Mucosa of rectum (tissue), 2 donors: ENCODE measurements at regions not wholly inside any gene's neighbourhood (a gene's known extent, or its start where the extent isn't known, plus 50 kb on each side); places are given as distances from the start of the nearest gene placed in this dataset.

Source experiments
- H3K27ac ChIP-seq, 2 donors: one replicate each; pipeline ENCODE4 v1.7.0; 2013; ENCODE audit warnings: inconsistent platforms in 2 of 2, low read depth in 2 of 2, low read length in 2 of 2
- H3K27me3 ChIP-seq, 2 donors: one replicate each; pipeline ENCODE4 v1.7.0; 2013; ENCODE audit warnings: low read length in 2 of 2; ENCODE audit not compliant: control insufficient read depth in 2 of 2, insufficient read depth in 2 of 2
- H3K36me3 ChIP-seq, 2 donors: one replicate each; pipeline ENCODE4 v1.7.0; 2013; ENCODE audit warnings: low read length in 2 of 2; ENCODE audit not compliant: control insufficient read depth in 2 of 2, insufficient read depth in 2 of 2
- H3K4me1 ChIP-seq, 2 donors: one replicate each; pipeline ENCODE4 v1.7.0; 2013; ENCODE audit warnings: low read length in 2 of 2, mild to moderate bottlenecking in 1 of 2; ENCODE audit not compliant: control insufficient read depth in 2 of 2, insufficient read depth in 2 of 2
- H3K4me3 ChIP-seq, 2 donors: one replicate each; pipeline ENCODE4 v1.7.0; 2013; ENCODE audit warnings: low read length in 2 of 2
- H3K9ac ChIP-seq, 2 donors: one replicate each; pipeline ENCODE4 v1.7.0; 2013; ENCODE audit warnings: low read length in 2 of 2, low read depth in 1 of 2, mild to moderate bottlenecking in 1 of 2
- H3K9me3 ChIP-seq, 2 donors: one replicate each; pipeline ENCODE4 v1.7.0; 2013; ENCODE audit warnings: low read length in 2 of 2; ENCODE audit not compliant: control insufficient read depth in 2 of 2
- donor health status: healthy.
- donor health status: Normal muscosa, but diverticular disease.

GRCh38 chr11:112874980-112875379 lies 86.2 kb upstream of the NCAM1 start:
- Histone ChIP-seq H3K9ac (no peak overlapping the region), H3K4me3 (no peak overlapping the region), H3K4me1 (no peaks in the 10 kb centered on the region), H3K27me3 (no peaks in the 10 kb centered on the region), H3K36me3 (no peaks in the 10 kb centered on the region), H3K27ac (no peak overlapping the region), H3K9me3 (no peaks in the 10 kb centered on the region)

- Histone ChIP-seq H3K4me1 (peaks cover 2 to 3% of the 10 kb centered on the region in 2 donors), H3K9ac (no peak overlapping the region), H3K27me3 (no peaks in the 10 kb centered on the region), H3K4me3 (no peak overlapping the region), H3K36me3 (no peaks in the 10 kb centered on the region), H3K27ac (no peak overlapping the region), H3K9me3 (no peaks in the 10 kb centered on the region)
These were observed 83.6 kb upstream of the NCAM1 start for GRCh38 chr11:112877581-112877980.

- H3K9ac ChIP-seq: no peak overlapping the region
- H3K4me1 ChIP-seq: peaks cover 2 to 3% of the 10 kb centered on the region in 2 donors
These were observed 83.1 kb upstream of the NCAM1 start for GRCh38 chr11:112878033-112878601.

GRCh38 chr11:112880495-112880894 lies 80.7 kb upstream of the NCAM1 start:
- Histone ChIP-seq H3K9ac (no peak overlapping the region), H3K4me3 (no peak overlapping the region), H3K4me1 (peaks cover 2 to 3% of the 10 kb centered on the region in 2 donors), H3K27ac (no peak overlapping the region), H3K9me3 (no peaks in the 10 kb centered on the region), H3K36me3 (no peaks in the 10 kb centered on the region), H3K27me3 (no peaks in the 10 kb centered on the region)

More at GRCh38 chr11:112878033-112878601, 83.1 kb upstream of the NCAM1 start:
- no peaks in the 10 kb centered on the region for H3K9me3 ChIP-seq
- no peak overlapping the region for H3K27ac ChIP-seq
- no peaks in the 10 kb centered on the region for H3K36me3 ChIP-seq
- no peak overlapping the region for H3K4me3 ChIP-seq
- no peaks in the 10 kb centered on the region for H3K27me3 ChIP-seq

- peaks cover 2 to 3% of the 10 kb centered on the region in 2 donors for H3K4me1 ChIP-seq
- no peak overlapping the region for H3K27ac ChIP-seq
- H3K36me3 ChIP-seq: no peaks in the 10 kb centered on the region
- H3K9me3 ChIP-seq: no peaks in the 10 kb centered on the region
- no peak overlapping the region for H3K9ac ChIP-seq
- H3K27me3 ChIP-seq: no peaks in the 10 kb centered on the region
- H3K4me3 ChIP-seq: peak overlapping the region; percentile 28 to 38
These were observed 79.8 kb upstream of the NCAM1 start for GRCh38 chr11:112881461-112881860.

- H3K4me1 ChIP-seq: peaks cover 2 to 3% of the 10 kb centered on the region in 2 donors
- no peaks in the 10 kb centered on the region for H3K36me3 ChIP-seq
- no peaks in the 10 kb centered on the region for H3K27me3 ChIP-seq
- no peak overlapping the region for H3K27ac ChIP-seq
- H3K4me3 ChIP-seq: no peak overlapping the region
- no peaks in the 10 kb centered on the region for H3K9me3 ChIP-seq
- no peak overlapping the region for H3K9ac ChIP-seq
These were observed 78.5 kb upstream of the NCAM1 start for GRCh38 chr11:112882494-112883381.

- no peaks in the 10 kb centered on the region for H3K27me3 ChIP-seq
- H3K9ac ChIP-seq: no peak overlapping the region
- no peaks in the 10 kb centered on the region for H3K9me3 ChIP-seq
- H3K4me3 ChIP-seq: no peak overlapping the region
- H3K4me1 ChIP-seq: peaks cover 2 to 3% of the 10 kb centered on the region in 2 donors
- H3K27ac ChIP-seq: no peak overlapping the region
- H3K36me3 ChIP-seq: no peaks in the 10 kb centered on the region
These were observed 77.0 kb upstream of the NCAM1 start for GRCh38 chr11:112884012-112884767.

GRCh38 chr11:112885744-112886433 lies 75.3 kb upstream of the NCAM1 start:
- no peaks in the 10 kb centered on the region for H3K9me3 ChIP-seq
- H3K36me3 ChIP-seq: no peaks in the 10 kb centered on the region
- peaks cover 2 to 3% of the 10 kb centered on the region in 2 donors for H3K4me1 ChIP-seq
- no peaks in the 10 kb centered on the region for H3K27me3 ChIP-seq
- no peak overlapping the region for H3K4me3 ChIP-seq
- H3K27ac ChIP-seq: no peak overlapping the region
- no peak overlapping the region for H3K9ac ChIP-seq

- H3K4me1 ChIP-seq: peaks cover 0 to under 1% of the 10 kb centered on the region in 2 donors
- H3K27me3 ChIP-seq: no peaks in the 10 kb centered on the region
- H3K4me3 ChIP-seq: no peak overlapping the region
- H3K9me3 ChIP-seq: no peaks in the 10 kb centered on the region
- no peak overlapping the region for H3K9ac ChIP-seq
- no peaks in the 10 kb centered on the region for H3K36me3 ChIP-seq
- no peak overlapping the region for H3K27ac ChIP-seq
These were observed 74.5 kb upstream of the NCAM1 start for GRCh38 chr11:112886434-112887370.
